ENCODE measurements at regions not wholly inside any gene's neighbourhood (a gene's known extent, or its start where the extent isn't known, plus 50 kb on each side); places are given as distances from the start of the nearest gene placed in this dataset.

GRCh38 chr2:223519471-223519870 lies 82.7 kb downstream of the SCG2 start:
- DNase-seq (ENCODE audit: low spot score): no peak

GRCh38 chr2:223522796-223523195 lies 79.4 kb downstream of the SCG2 start:
- DNase-seq (ENCODE audit: low spot score): no peak

GRCh38 chr2:223523551-223524001 lies 78.6 kb downstream of the SCG2 start:
- no peak for DNase-seq (ENCODE audit: low spot score)

DNA sequence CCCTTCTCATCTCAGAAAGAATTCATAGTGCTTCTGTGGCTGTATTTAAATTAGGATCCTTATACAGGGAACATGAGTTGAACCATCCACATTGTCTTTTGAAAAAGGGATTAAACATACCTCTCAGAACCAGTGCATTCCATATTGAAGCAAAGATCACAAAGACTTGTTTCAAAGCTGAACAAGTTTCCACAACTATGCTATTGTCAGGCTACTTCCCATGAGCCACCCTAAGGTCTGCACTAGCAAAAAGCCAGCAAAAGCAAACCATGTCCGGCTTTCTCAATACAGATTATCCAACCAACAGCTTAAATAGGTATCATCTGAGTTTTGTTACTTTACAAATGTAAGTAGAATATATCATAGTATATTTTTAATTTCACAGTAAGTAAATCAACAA lies 78.1 kb downstream of the SCG2 start:
- DNase-seq (ENCODE audit: low spot score): no peak

- no peak for DNase-seq (ENCODE audit: low spot score)
Measured at GRCh38 chr2:223526106-223526505, 76.1 kb downstream of the SCG2 start.

- DNase-seq (ENCODE audit: low spot score): no peak
Measured at GRCh38 chr2:223528036-223528435, 74.1 kb downstream of the SCG2 start.

DNA sequence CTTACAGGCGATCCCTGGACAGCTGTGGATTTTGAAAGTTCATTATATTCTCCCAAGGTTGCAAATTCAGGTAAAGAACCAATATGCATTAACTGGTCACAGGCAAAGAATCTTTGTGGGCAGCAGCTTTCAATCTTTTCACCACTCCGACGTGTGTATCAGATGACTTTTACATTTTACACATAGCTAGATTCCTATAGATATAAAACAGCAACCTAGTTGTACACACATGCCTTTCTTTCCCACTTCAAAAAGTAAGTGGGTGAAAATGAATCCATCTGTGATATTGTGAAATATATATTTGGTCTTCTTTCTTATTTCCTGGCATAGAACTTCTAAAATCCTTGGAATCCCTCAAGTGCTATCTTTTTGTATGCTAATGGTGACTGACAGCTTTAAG lies 72.5 kb downstream of the SCG2 start:
- no peak for DNase-seq (ENCODE audit: low spot score)

- no peak for DNase-seq (ENCODE audit: low spot score)
Measured at GRCh38 chr2:223530811-223531210, 71.3 kb downstream of the SCG2 start.

DNA sequence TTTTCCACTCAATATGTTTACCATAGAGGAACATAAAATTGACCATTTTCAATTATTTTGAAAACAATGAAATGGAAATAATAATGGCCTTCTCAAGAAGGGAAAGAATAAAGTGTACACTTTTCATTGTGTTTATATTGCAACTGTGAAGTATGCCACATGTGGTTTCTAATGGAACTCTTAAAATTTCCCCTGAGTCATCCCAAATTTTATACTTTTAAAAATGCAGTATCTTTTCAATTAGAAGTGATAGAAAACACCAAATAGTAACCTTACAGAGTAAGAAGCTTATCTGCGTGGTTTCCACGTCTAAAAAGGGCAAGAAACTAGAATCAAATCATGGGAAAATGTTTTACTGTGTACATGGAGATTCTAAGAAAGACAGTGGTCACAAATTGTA lies 70.0 kb downstream of the SCG2 start:
- no peak for DNase-seq (ENCODE audit: low spot score)

GRCh38 chr2:223532712-223533111 lies 69.4 kb downstream of the SCG2 start:
- DNase-seq (ENCODE audit: low spot score): no peak

DNA sequence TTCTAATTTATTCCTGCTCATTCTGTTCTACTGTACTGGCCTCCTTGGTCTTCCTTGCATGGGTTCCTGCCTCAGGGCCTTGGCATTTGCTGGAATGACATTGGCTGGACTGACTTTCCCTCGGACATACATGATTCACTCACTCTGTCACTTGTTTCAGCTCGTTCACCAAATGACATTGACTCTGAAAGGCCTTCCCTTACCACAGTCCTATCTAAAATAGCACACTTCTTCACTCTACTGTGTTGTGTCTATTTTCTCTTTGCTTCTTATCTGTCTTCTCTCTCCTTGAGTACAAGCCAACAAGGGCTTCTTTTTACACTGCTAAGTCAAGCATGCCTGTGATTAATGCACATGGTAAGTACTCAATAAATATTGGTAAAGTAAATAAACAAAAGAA lies 65.6 kb downstream of the SCG2 start:
- no peak for DNase-seq (ENCODE audit: low spot score)

GRCh38 chr2:223537115-223537514 lies 65.0 kb downstream of the SCG2 start:
- no peak for DNase-seq (ENCODE audit: low spot score)

DNA sequence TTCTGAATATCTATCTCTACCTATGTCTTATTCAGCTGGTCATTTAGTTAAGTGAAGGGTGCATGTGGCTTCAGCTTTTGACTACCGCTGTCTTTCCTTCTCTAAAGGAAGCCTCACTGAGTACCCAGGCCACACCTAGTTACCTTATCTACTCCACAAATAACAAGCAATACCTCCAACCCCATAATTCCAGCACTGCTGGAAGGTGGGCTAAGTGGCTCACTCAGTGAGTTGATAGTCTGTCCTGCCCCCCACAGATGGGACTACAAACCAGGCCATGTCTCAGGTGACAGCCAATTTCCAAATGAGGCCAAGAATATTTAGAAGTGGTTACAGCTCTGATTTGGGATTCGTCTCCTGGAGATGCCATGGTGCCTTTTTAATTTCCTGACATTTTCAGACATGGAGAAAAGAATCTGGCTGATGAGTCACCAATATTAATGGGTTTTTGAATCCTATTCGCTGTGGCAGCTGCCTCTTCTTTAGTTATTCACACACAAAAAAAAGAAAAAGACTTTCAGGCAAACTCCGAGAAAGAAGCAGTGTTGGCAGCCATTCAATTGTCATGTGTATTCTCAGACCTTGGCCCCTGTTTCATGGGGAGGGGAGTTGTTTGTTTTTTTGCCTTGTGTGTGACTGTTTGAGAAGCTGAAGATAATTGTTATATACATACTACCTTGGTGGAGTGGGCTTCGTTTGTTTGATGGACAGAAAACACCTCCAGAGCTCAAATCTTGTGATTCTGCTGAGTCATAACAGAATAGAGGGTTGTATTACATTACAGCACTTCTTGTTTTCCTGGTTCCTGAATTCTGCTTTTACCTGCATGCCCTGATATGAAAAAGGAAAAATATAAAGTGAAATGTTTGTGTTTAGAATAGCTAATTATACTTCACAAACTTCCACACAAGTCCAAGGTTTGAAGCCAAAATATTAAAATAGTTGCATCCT lies 64.2 kb downstream of the SCG2 start:
- no peak for DNase-seq (ENCODE audit: low spot score)

- no peak for DNase-seq (ENCODE audit: low spot score)
Measured at GRCh38 chr2:223538920-223539440, 63.2 kb downstream of the SCG2 start.

- DNase-seq (ENCODE audit: low spot score): no peak
Measured at GRCh38 chr2:223541546-223541945, 60.6 kb downstream of the SCG2 start.

DNA sequence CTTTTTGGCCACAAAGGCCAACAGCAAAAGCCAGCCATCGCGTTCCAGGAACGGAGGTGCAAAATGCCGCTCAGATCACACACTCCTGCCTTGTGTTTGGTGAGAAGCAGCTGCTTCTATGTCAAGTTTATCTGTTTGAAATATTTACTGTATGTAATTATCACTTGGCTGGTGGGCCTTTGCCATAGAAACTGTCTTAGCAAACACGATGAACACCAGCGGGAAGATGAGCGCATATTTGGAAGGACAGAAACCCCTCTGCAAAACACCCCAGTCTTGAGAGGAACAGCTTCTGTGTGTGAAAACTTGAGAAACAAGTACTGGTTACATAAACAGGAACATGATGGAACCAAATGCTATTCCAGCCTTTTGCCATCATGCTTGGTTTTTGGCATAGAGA lies 59.7 kb downstream of the SCG2 start:
- no peak for DNase-seq (ENCODE audit: low spot score)

- no peak for DNase-seq (ENCODE audit: low spot score)
Measured at GRCh38 chr2:223545406-223545805, 56.8 kb downstream of the SCG2 start.

DNA sequence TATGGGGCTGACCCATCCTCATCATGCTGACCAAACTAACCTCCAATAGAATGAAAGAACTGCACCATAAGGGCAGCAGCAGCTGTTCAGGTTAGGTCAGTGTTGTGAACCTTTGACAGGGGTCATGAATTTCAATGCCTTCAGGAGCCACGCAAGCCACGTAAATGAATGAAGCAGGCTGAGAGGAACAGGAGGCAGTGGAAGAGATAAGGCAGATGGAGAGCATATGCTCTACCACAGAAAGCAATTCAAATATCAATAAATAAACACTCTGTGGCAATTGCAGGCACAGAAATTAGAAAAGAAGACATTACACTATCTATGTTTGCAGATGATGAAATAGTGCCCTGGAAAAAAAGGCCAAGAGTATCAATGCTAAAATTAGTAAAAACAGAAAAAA lies 56.3 kb downstream of the SCG2 start:
- DNase-seq (ENCODE audit: low spot score): no peak

Data from AG08396 (cell line).